HepG2 (cell line): ENCODE measurements at regions not wholly inside any gene's neighbourhood (a gene's known extent, or its start where the extent isn't known, plus 50 kb on each side); places are given as distances from the start of the nearest gene placed in this dataset.

Experiments
- ATAC-seq: fragments of 200-7000 bp; cut with Tn5 transposase; 3 replicates; pipeline ENCODE4 v1.9.1; 2020; ENCODE audit warnings: mild to moderate bottlenecking, moderate library complexity
- BruUV-seq: library from RNA; stranded (reverse); fragments of 400-500 nt; replicated peaks from 2 replicates; lab custom pipeline; 2021; lab: Mats Ljungman, UMichigan
- CTCF ChIA-PET: fragments of 300-600 bp; formaldehyde crosslinking; extraction: SDS; loops from one replicate; lab custom pipeline; 2021; ENCODE audit warnings: low total read pairs, inconsistent platforms, low intra/inter-chr PET ratio; lab: Yijun Ruan, JAX
- POLR2A ChIA-PET: fragments of 350-600 bp; sonication (Branson Sonifier 250); formaldehyde crosslinking; loops from one replicate; lab custom pipeline; 2020; ENCODE audit warnings: antibody characterized with exemption, inconsistent platforms; lab: Yijun Ruan, JAX
- DNase-seq: peaks from one replicate; pipeline ENCODE4 v3.0.0-alpha.2; 2015; ENCODE audit warnings: low spot score
- FAIRE-seq: peaks from 3 replicates; lab custom pipeline; 2011; peaks lifted over from hg19 to GRCh38; lab: Jason Lieb, UNC
- H2AFZ ChIP-seq: one replicate; pipeline ENCODE4 v1.6.1; 2011; ENCODE audit warnings: low read length, inconsistent platforms
- H3K27ac ChIP-seq: fragments of 300-600 bp; 3 replicates; pipeline ENCODE4 v1.8.0; 2011; ENCODE audit warnings: mixed run types, mild to moderate bottlenecking, mixed read lengths, low read length, inconsistent platforms; ENCODE audit not compliant: insufficient read depth; ENCODE audit errors: extremely low read length
- H3K27me3 ChIP-seq, 2 experiments: fragments of 200-600 bp in 1 of 2; 2 replicates in 1 of 2; 3 replicates in 1 of 2; pipeline versions ENCODE4 v1.6.0 to v1.8.0; 2011; ENCODE audit warnings: low read length in 2 of 2, mild to moderate bottlenecking in 2 of 2, moderate library complexity in 2 of 2, inconsistent platforms in 1 of 2; ENCODE audit not compliant: insufficient read depth in 2 of 2, control insufficient read depth in 1 of 2
- H3K36me3 ChIP-seq, 2 experiments: fragments of 200-600 bp in 1 of 2; replicated peaks in 1 of 2; 2 replicates in 1 of 2; 3 replicates in 1 of 2; pipeline versions ENCODE4 v1.5.1 to v1.8.0; 2011; ENCODE audit warnings: low read length in 2 of 2, inconsistent platforms in 1 of 2; ENCODE audit not compliant: insufficient read depth in 2 of 2, control insufficient read depth in 1 of 2
- H3K4me1 ChIP-seq: 2 replicates; pipeline ENCODE4 v1.5.1; 2012; ENCODE audit warnings: low read length, inconsistent platforms; ENCODE audit not compliant: insufficient read depth
- H3K4me2 ChIP-seq: 2 replicates; pipeline ENCODE4 v1.6.0; 2011; ENCODE audit warnings: low read depth, low read length, inconsistent platforms
- H3K4me3 ChIP-seq, 3 experiments: fragments of 200-600 bp in 1 of 3; sonication (generic), shearing (Covaris generic) in 1 of 3; replicated peaks in 1 of 3; 2 replicates each; pipeline ENCODE4 v1.5.1; 2011 to 2016; ENCODE audit warnings: low read length in 3 of 3, inconsistent platforms in 2 of 3, low read depth in 2 of 3, mild to moderate bottlenecking in 2 of 3, control low read depth in 1 of 3, mixed read lengths in 1 of 3; ENCODE audit not compliant: insufficient read depth in 1 of 3
- H3K79me2 ChIP-seq: one replicate; pipeline ENCODE4 v1.6.1; 2011; ENCODE audit warnings: low read length, inconsistent platforms; ENCODE audit not compliant: insufficient read depth
- H3K9ac ChIP-seq: 2 replicates; pipeline ENCODE4 v1.6.0; 2011; ENCODE audit warnings: mild to moderate bottlenecking, low read depth, low read length, inconsistent platforms; ENCODE audit not compliant: insufficient read depth
- H3K9me3 ChIP-seq: 2 replicates; pipeline ENCODE4 v1.5.1; 2012; ENCODE audit warnings: mild to moderate bottlenecking, low read length
- H4K20me1 ChIP-seq: 2 replicates; pipeline ENCODE4 v1.6.0; 2011; ENCODE audit warnings: inconsistent platforms, mild to moderate bottlenecking, low read length, moderate library complexity; ENCODE audit not compliant: insufficient read depth
- EHMT2 ChIP-seq: fragments of 200-600 bp; sonication (generic); IDR thresholded peaks from 2 replicates; pipeline ENCODE4 v1.7.0; 2017; ENCODE audit warnings: antibody characterized with exemption, low read depth, low read length, borderline replicate concordance
- ELK4 ChIP-seq: sonication (generic); formaldehyde crosslinking; IDR thresholded peaks from 2 replicates; pipeline ENCODE4 v1.9.0; 2021; ENCODE audit warnings: missing genetic modification reagents, borderline replicate concordance
- FLYWCH1 ChIP-seq: sonication (generic); formaldehyde crosslinking; IDR thresholded peaks from 2 replicates; pipeline ENCODE4 v1.8.1; 2023; ENCODE audit warnings: mild to moderate bottlenecking, missing genetic modification reagents
- HNRNPL ChIP-seq: fragments of 200-400 bp; formaldehyde crosslinking; IDR thresholded peaks from 2 replicates; pipeline ENCODE4 v1.6.1; 2017; ENCODE audit warnings: mild to moderate bottlenecking, low read depth, low read length
- HOXA7 ChIP-seq: sonication (generic); formaldehyde crosslinking; IDR thresholded peaks from 2 replicates; pipeline ENCODE4 v1.8.1; 2022; ENCODE audit warnings: mild to moderate bottlenecking, missing genetic modification reagents, moderate library complexity
- MBD4 ChIP-seq: IDR thresholded peaks from 2 replicates; pipeline ENCODE4 v1.6.1; 2012; ENCODE audit warnings: low read length, inconsistent platforms, borderline replicate concordance
- PAX8 ChIP-seq: sonication (generic); formaldehyde crosslinking; IDR thresholded peaks from 2 replicates; pipeline ENCODE4 v1.8.0; 2022; ENCODE audit warnings: mild to moderate bottlenecking, missing genetic modification reagents, borderline replicate concordance
- TGIF2 ChIP-seq: IDR thresholded peaks from 2 replicates; pipeline ENCODE4 v1.6.1; 2016; ENCODE audit warnings: control low read depth, missing compliant biosample characterization
- ZBTB14 ChIP-seq: sonication (generic); formaldehyde crosslinking; IDR thresholded peaks from 2 replicates; pipeline ENCODE4 v1.4.0; 2020; ENCODE audit warnings: missing genetic modification reagents
- ZNF101 ChIP-seq: sonication (generic); formaldehyde crosslinking; IDR thresholded peaks from 2 replicates; pipeline ENCODE4 v1.4.0; 2020; ENCODE audit warnings: mild to moderate bottlenecking, low read depth, missing genetic modification reagents, borderline replicate concordance
- ZNF12 ChIP-seq: sonication (generic); formaldehyde crosslinking; IDR thresholded peaks from 2 replicates; pipeline ENCODE4 v1.5.0; 2020; ENCODE audit warnings: missing genetic modification reagents
- ZNF276 ChIP-seq: sonication (generic); formaldehyde crosslinking; IDR thresholded peaks from 2 replicates; pipeline ENCODE4 v1.4.0; 2020; ENCODE audit warnings: mild to moderate bottlenecking, low read depth, missing genetic modification reagents
- ZNF768 ChIP-seq: sonication (generic); formaldehyde crosslinking; IDR thresholded peaks from 2 replicates; pipeline ENCODE4 v1.4.0; 2020; ENCODE audit warnings: missing genetic modification reagents
- ZNF782 ChIP-seq: sonication (generic); formaldehyde crosslinking; IDR thresholded peaks from 2 replicates; pipeline ENCODE4 v1.4.0; 2020; ENCODE audit warnings: missing genetic modification reagents, mild to moderate bottlenecking, borderline replicate concordance
- ZSCAN21 ChIP-seq: sonication (generic); formaldehyde crosslinking; IDR thresholded peaks from 2 replicates; pipeline ENCODE4 v1.8.0; 2022; ENCODE audit warnings: mild to moderate bottlenecking, missing genetic modification reagents, moderate library complexity, borderline replicate concordance
- WGBS: methylation state at CpG from one replicate; pipeline ENCODE4 v1.1.6; 2017; ENCODE audit warnings: low lambda C conversion rate; 5-methylcytosine and 5-hydroxymethylcytosine counted together
- in situ Hi-C: cut with HindIII; loops from 2 replicates; pipeline ENCODE4 v1.10.0; 2017; ENCODE audit warnings: low pct_unique_long_range_greater_than_20kb; ENCODE audit not compliant: extremely low pct_ligation_motif_present
- intact Hi-C: fragments of 100-400 bp; cut with micrococcal nuclease; formaldehyde crosslinking; loops from one replicate; pipeline ENCODE4 v1.10.0; 2022; ENCODE audit not compliant: unreplicated experiment

GRCh38 chr17:70655176-70655958 lies 486.0 kb downstream of the KCNJ2 start:
- no TSS peak for BruUV-seq
- TF ChIP-seq ZNF782 (CRISPR knock-in tag), result no peak
- TF ChIP-seq ZNF101 (CRISPR knock-in tag), result no peak
- TF ChIP-seq PAX8 (CRISPR knock-in tag), result no peak
- no peak for TF ChIP-seq ZNF12 (CRISPR knock-in tag)
- TF ChIP-seq HNRNPL, result no peak
- no peak for TF ChIP-seq ZNF276 (CRISPR knock-in tag)
- H3K4me3 ChIP-seq, result no peak overlapping the region
- H3K79me2 ChIP-seq, result no peaks in the 10 kb centered on the region
- no peaks in the 10 kb centered on the region for H4K20me1 ChIP-seq
- 0% methylated on average over 2 of the region's 2 CpGs for WGBS
- FAIRE-seq (no peak), DNase-seq (no peak), ATAC-seq (no peak)
- H3K27ac ChIP-seq, result no peak overlapping the region
- no peaks in the 10 kb centered on the region for H3K9me3 ChIP-seq
- H2AFZ ChIP-seq, result no peak overlapping the region
- in situ Hi-C loops (no loop called here), intact Hi-C loops (no loop called here)
- no peak overlapping the region for H3K9ac ChIP-seq
- no peaks in the 10 kb centered on the region for H3K27me3 ChIP-seq
- POLR2A ChIA-PET, result no interaction called here
- no peaks in the 10 kb centered on the region for H3K36me3 ChIP-seq
- CTCF ChIA-PET, result no interaction called here
- H3K4me2 ChIP-seq, result no peak overlapping the region
- no peaks in the 10 kb centered on the region for H3K4me1 ChIP-seq

- no TSS peak for BruUV-seq
- in situ Hi-C loops (no loop called here), intact Hi-C loops (no loop called here)
- CTCF ChIA-PET, result no interaction called here
- ATAC-seq, result no peak
- no peak overlapping the region for H3K27ac ChIP-seq
- no peaks in the 10 kb centered on the region for H3K79me2 ChIP-seq
- no peaks in the 10 kb centered on the region for H3K27me3 ChIP-seq
- no peak for FAIRE-seq
- H3K4me2 ChIP-seq, result no peak overlapping the region
- no peaks in the 10 kb centered on the region for H3K9me3 ChIP-seq
- no peaks in the 10 kb centered on the region for H3K36me3 ChIP-seq
- no peak overlapping the region for H3K9ac ChIP-seq
- POLR2A ChIA-PET, result no interaction called here
- H4K20me1 ChIP-seq, result no peaks in the 10 kb centered on the region
- H3K4me1 ChIP-seq, result no peaks in the 10 kb centered on the region
- DNase-seq, result no peak
- no peak overlapping the region for H2AFZ ChIP-seq
- H3K4me3 ChIP-seq, result no peak overlapping the region
- WGBS, result 33% methylated on average over 3 of the region's 3 CpGs
- TF ChIP-seq EHMT2 (no peak), FLYWCH1 (CRISPR knock-in tag) (no peak), MBD4 (no peak), ZBTB14 (no peak), ZNF768 (CRISPR knock-in tag) (no peak), ELK4 (CRISPR knock-in tag) (no peak), ZSCAN21 (CRISPR knock-in tag) (no peak), HOXA7 (CRISPR knock-in tag) (no peak), TGIF2 (CRISPR knock-in tag) (no peak)
Measured at GRCh38 chr17:70658317-70658716, 489.0 kb downstream of the KCNJ2 start.
